GM23338 (cell line): ENCODE measurements at regions not wholly inside any gene's neighbourhood (a gene's known extent, or its start where the extent isn't known, plus 50 kb on each side); places are given as distances from the start of the nearest gene placed in this dataset.

Experiments
- CREB1 ChIP-seq: fragments of 250-450 bp; sonication (Bioruptor Pico); IDR thresholded peaks from 2 replicates; pipeline ENCODE4 v1.5.0; 2020; ENCODE audit warnings: low read depth, mild to moderate bottlenecking, moderate library complexity
- EZH2 ChIP-seq: fragments of 200-600 bp; sonication (generic); IDR thresholded peaks from one replicate; pipeline ENCODE4 v1.8.0; 2017; ENCODE audit warnings: antibody characterized with exemption, mild to moderate bottlenecking, low read depth; ENCODE audit not compliant: unreplicated experiment
- EZH2phosphoT487 ChIP-seq: fragments of 200-600 bp; sonication (generic); IDR thresholded peaks from one replicate; pipeline ENCODE4 v1.8.1; 2018; ENCODE audit warnings: antibody characterized with exemption; ENCODE audit not compliant: unreplicated experiment
- JUNB ChIP-seq: IDR thresholded peaks from one replicate; pipeline ENCODE4 v1.6.1; 2016; ENCODE audit warnings: antibody characterized with exemption; ENCODE audit not compliant: unreplicated experiment
- POLR2AphosphoS5 ChIP-seq: IDR thresholded peaks from 2 replicates; pipeline ENCODE4 v1.6.1; 2016; ENCODE audit warnings: antibody characterized with exemption, low read depth
- STAT1 ChIP-seq: IDR thresholded peaks from one replicate; pipeline ENCODE4 v1.6.1; 2016; ENCODE audit warnings: antibody characterized with exemption; ENCODE audit not compliant: unreplicated experiment
- ZNF331 ChIP-seq: fragments of 250-450 bp; sonication (Bioruptor Pico); IDR thresholded peaks from 2 replicates; pipeline ENCODE4 v1.5.0; 2020; ENCODE audit warnings: low read depth, mild to moderate bottlenecking, moderate library complexity
- TF ChIP-seq, protein P1 (sequence below), 2 experiments: fragments of 200-600 bp in 1 of 2; sonication (generic) in 1 of 2; conservative IDR thresholded peaks; 2 replicates each; pipeline versions ENCODE4 v1.5.1 to v1.6.1; 2016 to 2017; ENCODE audit warnings: antibody characterized with exemption in 2 of 2, low read depth in 2 of 2, mild to moderate bottlenecking in 2 of 2, moderate library complexity in 1 of 2
- TF ChIP-seq, protein P2 (sequence below): IDR thresholded peaks from one replicate; pipeline ENCODE4 v1.6.1; 2018; ENCODE audit warnings: antibody characterized with exemption; ENCODE audit not compliant: unreplicated experiment
- TF ChIP-seq, protein P3 (sequence below): IDR thresholded peaks from 2 replicates; pipeline ENCODE4 v1.6.1; 2016; ENCODE audit warnings: antibody characterized with exemption

DNA sequence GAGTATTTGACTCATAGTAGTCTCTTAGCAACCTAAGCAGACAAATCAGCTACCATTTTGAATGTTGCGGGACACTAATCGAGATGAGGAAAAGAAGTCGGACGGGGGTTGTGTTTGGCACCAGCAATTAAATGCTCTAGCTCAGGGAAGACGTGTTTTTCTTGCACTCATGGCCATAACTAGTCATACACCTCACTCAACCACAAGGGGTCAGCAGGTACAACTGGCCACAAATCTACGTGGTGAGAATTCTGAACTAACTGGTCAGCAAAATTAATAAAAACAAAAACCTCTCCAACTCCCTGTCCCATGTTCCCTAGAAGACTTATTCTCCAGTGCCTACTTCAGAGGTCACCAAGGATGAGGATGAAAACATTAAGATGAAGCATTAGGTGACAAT, 1467.8 kb downstream of the DPP10 start:
- TF ChIP-seq, protein P1, sequence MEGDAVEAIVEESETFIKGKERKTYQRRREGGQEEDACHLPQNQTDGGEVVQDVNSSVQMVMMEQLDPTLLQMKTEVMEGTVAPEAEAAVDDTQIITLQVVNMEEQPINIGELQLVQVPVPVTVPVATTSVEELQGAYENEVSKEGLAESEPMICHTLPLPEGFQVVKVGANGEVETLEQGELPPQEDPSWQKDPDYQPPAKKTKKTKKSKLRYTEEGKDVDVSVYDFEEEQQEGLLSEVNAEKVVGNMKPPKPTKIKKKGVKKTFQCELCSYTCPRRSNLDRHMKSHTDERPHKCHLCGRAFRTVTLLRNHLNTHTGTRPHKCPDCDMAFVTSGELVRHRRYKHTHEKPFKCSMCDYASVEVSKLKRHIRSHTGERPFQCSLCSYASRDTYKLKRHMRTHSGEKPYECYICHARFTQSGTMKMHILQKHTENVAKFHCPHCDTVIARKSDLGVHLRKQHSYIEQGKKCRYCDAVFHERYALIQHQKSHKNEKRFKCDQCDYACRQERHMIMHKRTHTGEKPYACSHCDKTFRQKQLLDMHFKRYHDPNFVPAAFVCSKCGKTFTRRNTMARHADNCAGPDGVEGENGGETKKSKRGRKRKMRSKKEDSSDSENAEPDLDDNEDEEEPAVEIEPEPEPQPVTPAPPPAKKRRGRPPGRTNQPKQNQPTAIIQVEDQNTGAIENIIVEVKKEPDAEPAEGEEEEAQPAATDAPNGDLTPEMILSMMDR (conservative IDR thresholded peaks at IDR 0.05; ENCODE audit: low read depth in 2 of 2), result peak; percentile 62 to 78
- TF ChIP-seq POLR2AphosphoS5 (no peak), EZH2 (no peak), EZH2phosphoT487 (no peak), CREB1 (CRISPR knock-in tag) (no peak), STAT1 (no peak), ZNF331 (CRISPR knock-in tag) (no peak), JUNB (no peak)
- TF ChIP-seq, protein P2, sequence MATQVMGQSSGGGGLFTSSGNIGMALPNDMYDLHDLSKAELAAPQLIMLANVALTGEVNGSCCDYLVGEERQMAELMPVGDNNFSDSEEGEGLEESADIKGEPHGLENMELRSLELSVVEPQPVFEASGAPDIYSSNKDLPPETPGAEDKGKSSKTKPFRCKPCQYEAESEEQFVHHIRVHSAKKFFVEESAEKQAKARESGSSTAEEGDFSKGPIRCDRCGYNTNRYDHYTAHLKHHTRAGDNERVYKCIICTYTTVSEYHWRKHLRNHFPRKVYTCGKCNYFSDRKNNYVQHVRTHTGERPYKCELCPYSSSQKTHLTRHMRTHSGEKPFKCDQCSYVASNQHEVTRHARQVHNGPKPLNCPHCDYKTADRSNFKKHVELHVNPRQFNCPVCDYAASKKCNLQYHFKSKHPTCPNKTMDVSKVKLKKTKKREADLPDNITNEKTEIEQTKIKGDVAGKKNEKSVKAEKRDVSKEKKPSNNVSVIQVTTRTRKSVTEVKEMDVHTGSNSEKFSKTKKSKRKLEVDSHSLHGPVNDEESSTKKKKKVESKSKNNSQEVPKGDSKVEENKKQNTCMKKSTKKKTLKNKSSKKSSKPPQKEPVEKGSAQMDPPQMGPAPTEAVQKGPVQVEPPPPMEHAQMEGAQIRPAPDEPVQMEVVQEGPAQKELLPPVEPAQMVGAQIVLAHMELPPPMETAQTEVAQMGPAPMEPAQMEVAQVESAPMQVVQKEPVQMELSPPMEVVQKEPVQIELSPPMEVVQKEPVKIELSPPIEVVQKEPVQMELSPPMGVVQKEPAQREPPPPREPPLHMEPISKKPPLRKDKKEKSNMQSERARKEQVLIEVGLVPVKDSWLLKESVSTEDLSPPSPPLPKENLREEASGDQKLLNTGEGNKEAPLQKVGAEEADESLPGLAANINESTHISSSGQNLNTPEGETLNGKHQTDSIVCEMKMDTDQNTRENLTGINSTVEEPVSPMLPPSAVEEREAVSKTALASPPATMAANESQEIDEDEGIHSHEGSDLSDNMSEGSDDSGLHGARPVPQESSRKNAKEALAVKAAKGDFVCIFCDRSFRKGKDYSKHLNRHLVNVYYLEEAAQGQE, result no peak
- TF ChIP-seq, protein P3, sequence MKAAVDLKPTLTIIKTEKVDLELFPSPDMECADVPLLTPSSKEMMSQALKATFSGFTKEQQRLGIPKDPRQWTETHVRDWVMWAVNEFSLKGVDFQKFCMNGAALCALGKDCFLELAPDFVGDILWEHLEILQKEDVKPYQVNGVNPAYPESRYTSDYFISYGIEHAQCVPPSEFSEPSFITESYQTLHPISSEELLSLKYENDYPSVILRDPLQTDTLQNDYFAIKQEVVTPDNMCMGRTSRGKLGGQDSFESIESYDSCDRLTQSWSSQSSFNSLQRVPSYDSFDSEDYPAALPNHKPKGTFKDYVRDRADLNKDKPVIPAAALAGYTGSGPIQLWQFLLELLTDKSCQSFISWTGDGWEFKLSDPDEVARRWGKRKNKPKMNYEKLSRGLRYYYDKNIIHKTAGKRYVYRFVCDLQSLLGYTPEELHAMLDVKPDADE, result no peak
